Neural progenitor cell (in vitro differentiated cells): ENCODE measurements at regions not wholly inside any gene's neighbourhood (a gene's known extent, or its start where the extent isn't known, plus 50 kb on each side); places are given as distances from the start of the nearest gene placed in this dataset.

Source experiments
- EZH2 ChIP-seq: fragments of 200-600 bp; sonication (generic); IDR thresholded peaks from 2 replicates; pipeline ENCODE4 v1.6.1; 2017; ENCODE audit warnings: antibody characterized with exemption, mild to moderate bottlenecking, moderate library complexity
- EZH2phosphoT487 ChIP-seq: fragments of 200-600 bp; sonication (generic); IDR thresholded peaks from 2 replicates; pipeline ENCODE4 v1.6.1; 2017; ENCODE audit warnings: antibody characterized with exemption

DNA sequence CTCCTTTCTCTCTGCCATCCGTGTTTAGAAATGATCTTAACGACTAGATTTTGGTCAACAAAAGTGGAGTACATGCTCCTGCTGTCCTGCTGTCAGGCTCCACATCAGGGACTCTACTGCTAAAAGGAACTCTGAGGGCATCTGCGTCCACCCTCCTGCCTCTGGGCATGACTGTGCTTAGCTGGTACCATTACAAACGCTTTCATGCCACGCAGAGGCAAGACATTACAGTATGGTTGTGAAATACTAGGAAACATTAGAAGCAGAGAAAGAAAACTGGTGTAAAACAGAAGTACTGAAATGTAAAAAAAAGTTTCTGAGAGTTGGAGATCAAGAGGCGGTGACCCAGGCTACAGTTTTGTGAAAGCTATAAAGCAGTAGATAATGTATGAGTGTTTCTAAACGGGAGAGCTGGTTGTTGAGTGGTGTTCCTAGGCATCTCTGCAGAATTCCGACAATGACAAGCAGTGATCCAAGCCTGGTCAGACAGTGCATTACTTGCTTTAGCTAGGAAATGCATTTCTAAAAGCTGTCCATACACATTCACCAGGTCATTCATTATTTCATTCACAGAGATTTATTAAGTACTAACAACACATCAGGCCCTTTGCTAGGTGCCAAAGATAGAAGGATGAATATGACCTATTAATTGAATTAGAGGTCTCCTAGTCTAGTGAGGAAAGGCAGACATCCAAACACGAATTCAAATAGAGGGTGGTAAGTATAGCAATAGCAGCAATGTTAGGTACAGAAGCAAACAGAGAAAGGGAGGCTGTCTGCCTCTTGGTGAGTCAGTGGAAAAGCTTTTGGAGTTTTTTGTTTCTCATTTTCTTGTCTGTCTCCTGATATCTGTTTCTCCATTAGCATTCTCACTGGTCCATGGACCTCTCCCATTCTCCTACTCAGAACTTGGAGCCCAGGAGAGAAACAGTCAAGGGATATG, 401.9 kb downstream of the LMO4 start:
- no peak for TF ChIP-seq EZH2
- TF ChIP-seq EZH2phosphoT487, result no peak
